Caco-2 (cell line): ENCODE measurements at regions not wholly inside any gene's neighbourhood (a gene's known extent, or its start where the extent isn't known, plus 50 kb on each side); places are given as distances from the start of the nearest gene placed in this dataset.

Source experiments
- BruUV-seq: library from RNA; stranded (reverse); fragments of 400-500 nt; replicated peaks from 2 replicates; lab custom pipeline; 2021; lab: Mats Ljungman, UMichigan
- CTCF ChIA-PET: fragments of 300-600 bp; sonication (Branson Sonifier 250); formaldehyde crosslinking; loops from one replicate; lab custom pipeline; 2022; ENCODE audit warnings: antibody characterized with exemption; lab: Charles Lee
- POLR2A ChIA-PET: fragments of 300-600 bp; sonication (Branson Sonifier 250); formaldehyde crosslinking; loops from one replicate; lab custom pipeline; 2022; ENCODE audit warnings: antibody characterized with exemption; lab: Charles Lee
- DNase-seq, 2 experiments: peaks; one replicate each; pipeline versions ENCODE4 v3.0.0 to v3.0.0-alpha.2; 2020 to 2022
- H3K27me3 ChIP-seq: replicated peaks from 2 replicates; pipeline ENCODE4 v1.6.0; 2011; ENCODE audit warnings: low read length; ENCODE audit not compliant: control insufficient read depth, insufficient read depth
- H3K36me3 ChIP-seq: 2 replicates; pipeline ENCODE4 v1.5.1; 2011; ENCODE audit warnings: low read length; ENCODE audit not compliant: control insufficient read depth, insufficient read depth
- H3K4me1 ChIP-seq: fragments of 250-450 bp; sonication (Bioruptor Pico); 2 replicates; pipeline ENCODE4 v1.5.1; 2020; ENCODE audit warnings: mild to moderate bottlenecking
- H3K4me3 ChIP-seq: 2 replicates; pipeline ENCODE4 v1.5.1; 2011; ENCODE audit warnings: low read depth, mild to moderate bottlenecking, control low read depth, low read length
- H3K9me3 ChIP-seq: fragments of 250-450 bp; sonication (Bioruptor Pico); 2 replicates; pipeline ENCODE4 v1.5.1; 2020; ENCODE audit warnings: mild to moderate bottlenecking, moderate library complexity
- H3K27ac Mint-ChIP-seq: one replicate; pipeline ENCODE4 v1.8.0; 2022; ENCODE audit warnings: mixed read lengths; ENCODE audit not compliant: unreplicated experiment
- H3K27me3 Mint-ChIP-seq: one replicate; pipeline ENCODE4 v1.8.0; 2022; ENCODE audit warnings: mixed read lengths; ENCODE audit not compliant: insufficient read depth, unreplicated experiment
- H3K36me3 Mint-ChIP-seq: one replicate; pipeline ENCODE4 v1.8.0; 2022; ENCODE audit warnings: mild to moderate bottlenecking, mixed read lengths; ENCODE audit not compliant: insufficient read depth, unreplicated experiment
- H3K4me1 Mint-ChIP-seq: one replicate; pipeline ENCODE4 v1.8.0; 2022; ENCODE audit warnings: low read depth, mixed read lengths; ENCODE audit not compliant: unreplicated experiment
- H3K4me3 Mint-ChIP-seq: one replicate; pipeline ENCODE4 v1.8.0; 2022; ENCODE audit warnings: mild to moderate bottlenecking, moderate library complexity, mixed read lengths; ENCODE audit not compliant: unreplicated experiment
- H3K9me3 Mint-ChIP-seq: one replicate; pipeline ENCODE4 v1.8.0; 2022; ENCODE audit warnings: mixed read lengths; ENCODE audit not compliant: unreplicated experiment
- intact Hi-C: fragments of 100-400 bp; cut with micrococcal nuclease; formaldehyde crosslinking; loops from one replicate; pipeline ENCODE4 v1.10.0; 2022; ENCODE audit not compliant: unreplicated experiment
- TF ChIP-seq, protein P1 (sequence below), 2 experiments: fragments of 200-600 bp in 1 of 2; IDR thresholded peaks; 1 replicate in 1 of 2; 2 replicates in 1 of 2; pipeline versions ENCODE4 v1.5.1 to v1.8.0; 2011 to 2022; ENCODE audit warnings: antibody characterized with exemption in 1 of 2, control low read depth in 1 of 2, inconsistent platforms in 1 of 2, low read depth in 1 of 2, low read length in 1 of 2, mild to moderate bottlenecking in 1 of 2, moderate library complexity in 1 of 2; ENCODE audit not compliant: insufficient read depth in 1 of 2, severe bottlenecking in 1 of 2, unreplicated experiment in 1 of 2

- no peak overlapping the region for H3K4me3 Mint-ChIP-seq
- H3K27ac Mint-ChIP-seq, result no peak overlapping the region
- no peaks in the 10 kb centered on the region for H3K9me3 ChIP-seq
- H3K9me3 Mint-ChIP-seq, result no peaks in the 10 kb centered on the region
- POLR2A ChIA-PET, result no interaction called here
- BruUV-seq, result no TSS peak
- H3K36me3 Mint-ChIP-seq, result no peaks in the 10 kb centered on the region
- H3K36me3 ChIP-seq, result no peaks in the 10 kb centered on the region
- no peaks in the 10 kb centered on the region for H3K4me1 Mint-ChIP-seq
- TF ChIP-seq, protein P1, sequence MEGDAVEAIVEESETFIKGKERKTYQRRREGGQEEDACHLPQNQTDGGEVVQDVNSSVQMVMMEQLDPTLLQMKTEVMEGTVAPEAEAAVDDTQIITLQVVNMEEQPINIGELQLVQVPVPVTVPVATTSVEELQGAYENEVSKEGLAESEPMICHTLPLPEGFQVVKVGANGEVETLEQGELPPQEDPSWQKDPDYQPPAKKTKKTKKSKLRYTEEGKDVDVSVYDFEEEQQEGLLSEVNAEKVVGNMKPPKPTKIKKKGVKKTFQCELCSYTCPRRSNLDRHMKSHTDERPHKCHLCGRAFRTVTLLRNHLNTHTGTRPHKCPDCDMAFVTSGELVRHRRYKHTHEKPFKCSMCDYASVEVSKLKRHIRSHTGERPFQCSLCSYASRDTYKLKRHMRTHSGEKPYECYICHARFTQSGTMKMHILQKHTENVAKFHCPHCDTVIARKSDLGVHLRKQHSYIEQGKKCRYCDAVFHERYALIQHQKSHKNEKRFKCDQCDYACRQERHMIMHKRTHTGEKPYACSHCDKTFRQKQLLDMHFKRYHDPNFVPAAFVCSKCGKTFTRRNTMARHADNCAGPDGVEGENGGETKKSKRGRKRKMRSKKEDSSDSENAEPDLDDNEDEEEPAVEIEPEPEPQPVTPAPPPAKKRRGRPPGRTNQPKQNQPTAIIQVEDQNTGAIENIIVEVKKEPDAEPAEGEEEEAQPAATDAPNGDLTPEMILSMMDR (IDR thresholded peaks at IDR 0.05; ENCODE audit: insufficient read depth in 1 of 2, low read depth in 1 of 2, low read length in 1 of 2, severe bottlenecking in 1 of 2, unreplicated experiment in 1 of 2), result no peak
- intact Hi-C loops, result no loop called here
- H3K4me1 ChIP-seq, result no peaks in the 10 kb centered on the region
- CTCF ChIA-PET, result no interaction called here
- H3K27me3 Mint-ChIP-seq, result peaks cover 2% of the 10 kb centered on the region
- no peak for DNase-seq
- no peaks in the 10 kb centered on the region for H3K27me3 ChIP-seq
- H3K4me3 ChIP-seq, result no peak overlapping the region
These were observed 563.0 kb upstream of the CCDC54 start for GRCh38 chr3:106814231-106814630.

GRCh38 chr3:106816838-106817237, 560.4 kb upstream of the CCDC54 start:
- Histone ChIP-seq H3K9me3 (no peaks in the 10 kb centered on the region), H3K4me1 (no peaks in the 10 kb centered on the region), H3K27me3 (no peaks in the 10 kb centered on the region), H3K4me3 (no peak overlapping the region), H3K36me3 (no peaks in the 10 kb centered on the region)
- no peak overlapping the region for H3K4me3 Mint-ChIP-seq
- ChIA-PET CTCF (no interaction called here), POLR2A (no interaction called here)
- DNase-seq, result no peak
- H3K4me1 Mint-ChIP-seq, result no peaks in the 10 kb centered on the region
- H3K27me3 Mint-ChIP-seq, result peaks cover 2% of the 10 kb centered on the region
- no peaks in the 10 kb centered on the region for H3K9me3 Mint-ChIP-seq
- BruUV-seq, result no TSS peak
- intact Hi-C loops, result no loop called here
- TF ChIP-seq, protein P1 (IDR thresholded peaks at IDR 0.05; ENCODE audit: insufficient read depth in 1 of 2, low read depth in 1 of 2, low read length in 1 of 2, severe bottlenecking in 1 of 2, unreplicated experiment in 1 of 2), result no peak
- no peak overlapping the region for H3K27ac Mint-ChIP-seq
- H3K36me3 Mint-ChIP-seq, result no peaks in the 10 kb centered on the region

- H3K4me3 Mint-ChIP-seq, result no peak overlapping the region
- peaks cover 2% of the 10 kb centered on the region for H3K27me3 Mint-ChIP-seq
- Histone ChIP-seq H3K4me3 (no peak overlapping the region), H3K9me3 (no peaks in the 10 kb centered on the region), H3K4me1 (no peaks in the 10 kb centered on the region), H3K36me3 (no peaks in the 10 kb centered on the region), H3K27me3 (no peaks in the 10 kb centered on the region)
- ChIA-PET CTCF (no interaction called here), POLR2A (no interaction called here)
- no peaks in the 10 kb centered on the region for H3K4me1 Mint-ChIP-seq
- no peaks in the 10 kb centered on the region for H3K36me3 Mint-ChIP-seq
- TF ChIP-seq, protein P1 (IDR thresholded peaks at IDR 0.05; ENCODE audit: insufficient read depth in 1 of 2, low read depth in 1 of 2, low read length in 1 of 2, severe bottlenecking in 1 of 2, unreplicated experiment in 1 of 2), result no peak
- DNase-seq, result no peak
- intact Hi-C loops, result no loop called here
- H3K9me3 Mint-ChIP-seq, result no peaks in the 10 kb centered on the region
- H3K27ac Mint-ChIP-seq, result no peak overlapping the region
- no TSS peak for BruUV-seq
These were observed 559.5 kb upstream of the CCDC54 start for GRCh38 chr3:106817706-106818105.
